A673 (cell line): ENCODE measurements at regions not wholly inside any gene's neighbourhood (a gene's known extent, or its start where the extent isn't known, plus 50 kb on each side); places are given as distances from the start of the nearest gene placed in this dataset.

Experiments
- BruUV-seq: library from RNA; stranded (reverse); fragments of 400-500 nt; replicated peaks from 2 replicates; lab custom pipeline; 2021; lab: Mats Ljungman, UMichigan
- CTCF ChIA-PET: fragments of 300-600 bp; sonication (Branson Sonifier 250); formaldehyde crosslinking; loops from one replicate; lab custom pipeline; 2022; ENCODE audit warnings: antibody characterized with exemption; lab: Charles Lee
- POLR2A ChIA-PET: fragments of 300-600 bp; sonication (Branson Sonifier 250); formaldehyde crosslinking; loops from one replicate; lab custom pipeline; 2022; ENCODE audit warnings: antibody characterized with exemption; ENCODE audit not compliant: low non-redundant PET; lab: Charles Lee
- DNase-seq: peaks from one replicate; pipeline ENCODE4 v3.0.0-alpha.2; 2015; ENCODE audit warnings: low spot score
- H3K27ac ChIP-seq: fragments of 200-600 bp; sonication (generic); 2 replicates; pipeline ENCODE4 v1.5.1; 2016; ENCODE audit warnings: mixed run types, low read depth, mild to moderate bottlenecking, mixed read lengths, antibody characterized with exemption, low read length; ENCODE audit not compliant: poor library complexity, severe bottlenecking
- H3K27me3 ChIP-seq: fragments of 200-600 bp; sonication (generic); replicated peaks from 2 replicates; pipeline ENCODE4 v1.6.1; 2017; ENCODE audit warnings: mixed run types, low read depth, mild to moderate bottlenecking, mixed read lengths, antibody characterized with exemption, low read length; ENCODE audit not compliant: insufficient read depth, poor library complexity
- H3K36me3 ChIP-seq: fragments of 200-600 bp; sonication (generic); 2 replicates; pipeline ENCODE4 v1.6.1; 2016; ENCODE audit warnings: mixed run types, mild to moderate bottlenecking, mixed read lengths, antibody characterized with exemption, low read length; ENCODE audit not compliant: insufficient read depth, poor library complexity, severe bottlenecking
- H3K4me1 ChIP-seq: fragments of 200-600 bp; sonication (generic); 2 replicates; pipeline ENCODE4 v1.6.1; 2017; ENCODE audit warnings: mixed run types, mild to moderate bottlenecking, mixed read lengths, antibody characterized with exemption, low read length; ENCODE audit not compliant: insufficient read depth, poor library complexity, severe bottlenecking
- H3K4me3 ChIP-seq: fragments of 200-600 bp; sonication (generic); 2 replicates; pipeline ENCODE4 v1.5.1; 2016; ENCODE audit warnings: low read depth, mixed run types, mild to moderate bottlenecking, mixed read lengths, low read length; ENCODE audit not compliant: poor library complexity, severe bottlenecking
- H3K9me3 ChIP-seq: fragments of 200-600 bp; sonication (generic); 2 replicates; pipeline ENCODE4 v1.6.1; 2016; ENCODE audit warnings: mixed run types, low read depth, mild to moderate bottlenecking, mixed read lengths, antibody characterized with exemption, low read length; ENCODE audit not compliant: poor library complexity, severe bottlenecking
- CTCF ChIP-seq: fragments of 300-800, 200-600 bp; sonication (generic); conservative IDR thresholded peaks from 2 replicates; pipeline ENCODE4 v1.5.1; 2017; ENCODE audit warnings: low read depth, mild to moderate bottlenecking, antibody characterized with exemption, low read length, moderate library complexity, mixed read lengths
- EZH2 ChIP-seq: fragments of 200-600 bp; sonication (generic); IDR thresholded peaks from 2 replicates; pipeline ENCODE4 v1.6.1; 2017; ENCODE audit warnings: borderline replicate concordance, low read depth, mild to moderate bottlenecking, mixed read lengths, antibody characterized with exemption, low read length; ENCODE audit not compliant: poor library complexity, severe bottlenecking
- intact Hi-C: fragments of 100-400 bp; cut with micrococcal nuclease; formaldehyde crosslinking; loops from one replicate; pipeline ENCODE4 v1.10.0; 2022; ENCODE audit not compliant: unreplicated experiment

GRCh38 chr15:53212785-53213184, 422.6 kb upstream of the ONECUT1 start:
- no peaks in the 10 kb centered on the region for H3K27me3 ChIP-seq
- TF ChIP-seq EZH2 (no peak), CTCF (no peak)
- ChIA-PET CTCF (no interaction called here), POLR2A (no interaction called here)
- no peaks in the 10 kb centered on the region for H3K9me3 ChIP-seq
- no peaks in the 10 kb centered on the region for H3K36me3 ChIP-seq
- no peaks in the 10 kb centered on the region for H3K4me1 ChIP-seq
- intact Hi-C loops, result no loop called here
- no TSS peak for BruUV-seq
- no peak overlapping the region for H3K4me3 ChIP-seq
- no peak overlapping the region for H3K27ac ChIP-seq
- no peak for DNase-seq

GRCh38 chr15:53210653-53211052, 420.5 kb upstream of the ONECUT1 start:
- H3K4me3 ChIP-seq, result no peak overlapping the region
- BruUV-seq, result no TSS peak
- no peaks in the 10 kb centered on the region for H3K36me3 ChIP-seq
- ChIA-PET CTCF (no interaction called here), POLR2A (no interaction called here)
- no peaks in the 10 kb centered on the region for H3K4me1 ChIP-seq
- no peak for DNase-seq
- no peaks in the 10 kb centered on the region for H3K27me3 ChIP-seq
- intact Hi-C loops, result no loop called here
- no peak overlapping the region for H3K27ac ChIP-seq
- no peaks in the 10 kb centered on the region for H3K9me3 ChIP-seq
- TF ChIP-seq CTCF (no peak), EZH2 (no peak)

- H3K4me1 ChIP-seq, result no peaks in the 10 kb centered on the region
- H3K9me3 ChIP-seq, result no peaks in the 10 kb centered on the region
- no peak for DNase-seq
- no peak overlapping the region for H3K4me3 ChIP-seq
- intact Hi-C loops, result no loop called here
- no peaks in the 10 kb centered on the region for H3K27me3 ChIP-seq
- ChIA-PET POLR2A (interaction anchor here (0.6 kb wide), 1 partner anchor 69 kb away, joined by 3 read pairs; no protein-coding TSS in a partner anchor), CTCF (no interaction called here)
- no TSS peak for BruUV-seq
- H3K27ac ChIP-seq, result no peak overlapping the region
- H3K36me3 ChIP-seq, result no peaks in the 10 kb centered on the region
- TF ChIP-seq EZH2 (no peak), CTCF (no peak)
Measured at GRCh38 chr15:53209396-53210042, 419.4 kb upstream of the ONECUT1 start.
